Endothelial cell of umbilical vein (primary cell): ENCODE measurements at regions not wholly inside any gene's neighbourhood (a gene's known extent, or its start where the extent isn't known, plus 50 kb on each side); places are given as distances from the start of the nearest gene placed in this dataset.

Experiments used
- BruUV-seq: library from RNA; stranded (reverse); fragments of 400-500 nt; replicated peaks from 2 replicates; lab custom pipeline; 2021; lab: Mats Ljungman, UMichigan
- CTCF ChIA-PET: fragments of 300-600, 350-600 bp; sonication (Branson Sonifier 250); formaldehyde crosslinking; loops from one replicate; lab custom pipeline; 2021; ENCODE audit warnings: antibody characterized with exemption, inconsistent platforms; lab: Charles Lee
- POLR2A ChIA-PET: fragments of 300-600, 350-600 bp; sonication (Branson Sonifier 250); formaldehyde crosslinking; loops from one replicate; lab custom pipeline; 2021; ENCODE audit warnings: antibody characterized with exemption, inconsistent platforms; lab: Charles Lee
- DNase-seq: peaks from one replicate; pipeline ENCODE4 v3.0.0-alpha.2; 2011; ENCODE audit warnings: low read depth, low spot score
- FAIRE-seq: peaks from 2 replicates; lab custom pipeline; 2011; peaks lifted over from hg19 to GRCh38; lab: Jason Lieb, UNC
- H2AFZ ChIP-seq: 2 replicates; pipeline ENCODE4 v1.6.0; 2012; ENCODE audit warnings: low read depth, low read length, control low read depth, inconsistent platforms
- H3K27ac ChIP-seq: 2 replicates; pipeline ENCODE4 v1.5.1; 2011; ENCODE audit warnings: low read depth, mild to moderate bottlenecking, control low read depth, low read length, moderate library complexity; ENCODE audit not compliant: insufficient read depth
- H3K27me3 ChIP-seq, 2 experiments: 2 replicates each; pipeline versions ENCODE4 v1.6.0 to v1.6.1; 2011; ENCODE audit warnings: low read length in 2 of 2, mixed read lengths in 1 of 2; ENCODE audit not compliant: control insufficient read depth in 2 of 2, insufficient read depth in 2 of 2
- H3K36me3 ChIP-seq, 2 experiments: 2 replicates in 1 of 2; 3 replicates in 1 of 2; pipeline ENCODE4 v1.5.1; 2011; ENCODE audit warnings: low read length in 2 of 2, mild to moderate bottlenecking in 1 of 2, moderate library complexity in 1 of 2; ENCODE audit not compliant: control insufficient read depth in 2 of 2, insufficient read depth in 2 of 2; ENCODE audit errors: extremely low read depth in 1 of 2
- H3K4me1 ChIP-seq: 3 replicates; pipeline ENCODE4 v1.5.1; 2011; ENCODE audit warnings: mild to moderate bottlenecking, low read length; ENCODE audit not compliant: control insufficient read depth, insufficient read depth; ENCODE audit errors: extremely low read depth
- H3K4me2 ChIP-seq: 2 replicates; pipeline ENCODE4 v1.6.1; 2011; ENCODE audit warnings: low read length, control low read depth, mixed read lengths; ENCODE audit not compliant: insufficient read depth
- H3K4me3 ChIP-seq, 3 experiments: fragments of 200-600 bp in 1 of 3; sonication (generic), shearing (Covaris generic) in 1 of 3; replicated peaks in 1 of 3; 2 replicates each; pipeline ENCODE4 v1.5.1; 2011 to 2016; ENCODE audit warnings: control low read depth in 3 of 3, low read length in 3 of 3, mild to moderate bottlenecking in 2 of 3, inconsistent platforms in 1 of 3, low read depth in 1 of 3, moderate library complexity in 1 of 3; ENCODE audit not compliant: insufficient read depth in 1 of 3
- H3K79me2 ChIP-seq: 2 replicates; pipeline ENCODE4 v1.6.0; 2012; ENCODE audit warnings: low read length, inconsistent platforms; ENCODE audit not compliant: control insufficient read depth, insufficient read depth
- H3K9ac ChIP-seq: replicated peaks from 2 replicates; pipeline ENCODE3; 2011; ENCODE audit warnings: low read length, control low read depth; ENCODE audit not compliant: insufficient read depth; ENCODE audit errors: extremely low read depth
- H3K9me1 ChIP-seq: replicated peaks from 3 replicates; pipeline ENCODE4 v1.6.0; 2011; ENCODE audit warnings: mild to moderate bottlenecking, low read length; ENCODE audit not compliant: control insufficient read depth, insufficient read depth; ENCODE audit errors: extremely low read depth
- H3K9me3 ChIP-seq: replicated peaks from 2 replicates; pipeline ENCODE4 v1.5.1; 2012; ENCODE audit warnings: low read length, inconsistent platforms; ENCODE audit not compliant: control insufficient read depth, insufficient read depth
- H4K20me1 ChIP-seq: replicated peaks from 2 replicates; pipeline ENCODE3; 2011; ENCODE audit warnings: mild to moderate bottlenecking, low read length; ENCODE audit not compliant: control insufficient read depth, insufficient read depth; ENCODE audit errors: extremely low read depth
- EZH2 ChIP-seq: IDR thresholded peaks from 2 replicates; pipeline ENCODE4 v1.6.1; 2012; ENCODE audit warnings: borderline replicate concordance, low read depth, mild to moderate bottlenecking, moderate library complexity, low read length, inconsistent platforms; ENCODE audit not compliant: severe bottlenecking
- FOS ChIP-seq: IDR thresholded peaks from 2 replicates; pipeline ENCODE4 v1.6.1; 2011; ENCODE audit warnings: mild to moderate bottlenecking, low read length, moderate library complexity, borderline replicate concordance; ENCODE audit not compliant: insufficient read depth
- GATA2 ChIP-seq: IDR thresholded peaks from 2 replicates; pipeline ENCODE4 v1.7.0; 2011; ENCODE audit warnings: low read depth, mild to moderate bottlenecking, moderate library complexity, mixed read lengths, low read length; ENCODE audit not compliant: insufficient read length, insufficient read depth
- JUN ChIP-seq: IDR thresholded peaks from 2 replicates; pipeline ENCODE4 v1.6.1; 2011; ENCODE audit warnings: borderline replicate concordance, low read depth; ENCODE audit not compliant: insufficient read length, insufficient read depth
- MYC ChIP-seq: IDR thresholded peaks from one replicate; pipeline ENCODE4 v1.6.1; 2011; ENCODE audit warnings: mild to moderate bottlenecking, low read depth, low read length
- POLR2A ChIP-seq: IDR thresholded peaks from 2 replicates; pipeline ENCODE4 v1.6.1; 2012; ENCODE audit warnings: low read depth, mild to moderate bottlenecking, control low read depth, low read length
- POLR2AphosphoS5 ChIP-seq: IDR thresholded peaks from 2 replicates; pipeline ENCODE4 v1.6.1; 2012; ENCODE audit warnings: low read depth, mild to moderate bottlenecking, control low read depth, low read length, moderate library complexity; ENCODE audit not compliant: insufficient read depth
- dilution Hi-C: fragments of 300-500 bp; cut with MboI; formaldehyde crosslinking; loops from one replicate; pipeline ENCODE4 v1.15.0; 2019; ENCODE audit warnings: low sequenced_read_pairs; ENCODE audit not compliant: extremely low pct_ligation_motif_present
- intact Hi-C: fragments of 100-400 bp; cut with micrococcal nuclease; formaldehyde crosslinking; loops from one replicate; pipeline ENCODE4 v1.10.0; 2022
- TF ChIP-seq, protein P1 (sequence below): IDR thresholded peaks from 2 replicates; pipeline ENCODE4 v1.6.1; 2011; ENCODE audit not compliant: insufficient read depth, insufficient read length
- TF ChIP-seq, protein P2 (sequence below), 2 donors: IDR thresholded peaks; 1 replicate in 1 of 2; 2 replicates in 1 of 2; pipeline ENCODE4 v1.5.1; 2011; ENCODE audit warnings: low read length in 2 of 2, mild to moderate bottlenecking in 2 of 2, moderate library complexity in 2 of 2, control low read depth in 1 of 2, inconsistent platforms in 1 of 2, low read depth in 1 of 2; ENCODE audit not compliant: insufficient read depth in 1 of 2; ENCODE audit errors: extremely low read depth in 1 of 2

DNA sequence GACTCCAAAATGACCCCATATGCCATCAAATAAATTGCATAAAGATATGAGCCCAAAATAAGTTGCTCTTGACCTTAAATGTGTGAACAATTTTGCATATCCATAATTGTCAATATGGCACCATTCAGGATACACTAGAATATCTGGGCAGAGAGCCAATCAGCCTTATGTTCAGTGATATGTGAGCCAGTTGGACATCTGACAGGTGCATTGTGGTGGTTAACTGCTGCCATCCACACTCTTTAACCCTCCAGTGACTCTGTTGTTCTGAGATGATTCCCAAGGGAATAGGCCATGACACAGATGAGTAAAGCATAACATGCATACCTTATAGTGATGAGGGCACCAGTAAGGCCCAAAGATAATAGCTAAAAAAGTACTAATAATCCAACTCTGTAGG is 500.1 kb downstream of the PCDH18 start:
- Histone ChIP-seq H3K9ac (no peak overlapping the region), H3K4me1 (no peaks in the 10 kb centered on the region), H3K27ac (no peak overlapping the region), H3K9me1 (no peaks in the 10 kb centered on the region), H3K4me3 (no peak overlapping the region), H2AFZ (no peak overlapping the region), H3K36me3 (no peaks in the 10 kb centered on the region), H3K4me2 (no peak overlapping the region), H3K27me3 (no peaks in the 10 kb centered on the region), H4K20me1 (no peaks in the 10 kb centered on the region), H3K9me3 (no peaks in the 10 kb centered on the region), H3K79me2 (no peaks in the 10 kb centered on the region)
- dilution Hi-C loops = no loop called here
- no peak for FAIRE-seq
- TF ChIP-seq EZH2 = no peak
- no peak for TF ChIP-seq GATA2
- TF ChIP-seq FOS = no peak
- TF ChIP-seq POLR2A = no peak
- no peak for TF ChIP-seq MYC
- TF ChIP-seq, protein P1, sequence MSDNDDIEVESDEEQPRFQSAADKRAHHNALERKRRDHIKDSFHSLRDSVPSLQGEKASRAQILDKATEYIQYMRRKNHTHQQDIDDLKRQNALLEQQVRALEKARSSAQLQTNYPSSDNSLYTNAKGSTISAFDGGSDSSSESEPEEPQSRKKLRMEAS = no peak
- TF ChIP-seq, protein P2, sequence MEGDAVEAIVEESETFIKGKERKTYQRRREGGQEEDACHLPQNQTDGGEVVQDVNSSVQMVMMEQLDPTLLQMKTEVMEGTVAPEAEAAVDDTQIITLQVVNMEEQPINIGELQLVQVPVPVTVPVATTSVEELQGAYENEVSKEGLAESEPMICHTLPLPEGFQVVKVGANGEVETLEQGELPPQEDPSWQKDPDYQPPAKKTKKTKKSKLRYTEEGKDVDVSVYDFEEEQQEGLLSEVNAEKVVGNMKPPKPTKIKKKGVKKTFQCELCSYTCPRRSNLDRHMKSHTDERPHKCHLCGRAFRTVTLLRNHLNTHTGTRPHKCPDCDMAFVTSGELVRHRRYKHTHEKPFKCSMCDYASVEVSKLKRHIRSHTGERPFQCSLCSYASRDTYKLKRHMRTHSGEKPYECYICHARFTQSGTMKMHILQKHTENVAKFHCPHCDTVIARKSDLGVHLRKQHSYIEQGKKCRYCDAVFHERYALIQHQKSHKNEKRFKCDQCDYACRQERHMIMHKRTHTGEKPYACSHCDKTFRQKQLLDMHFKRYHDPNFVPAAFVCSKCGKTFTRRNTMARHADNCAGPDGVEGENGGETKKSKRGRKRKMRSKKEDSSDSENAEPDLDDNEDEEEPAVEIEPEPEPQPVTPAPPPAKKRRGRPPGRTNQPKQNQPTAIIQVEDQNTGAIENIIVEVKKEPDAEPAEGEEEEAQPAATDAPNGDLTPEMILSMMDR (IDR thresholded peaks at IDR 0.05; ENCODE audit: extremely low read depth in 1 of 2, insufficient read depth in 1 of 2, low read depth in 1 of 2, low read length in 2 of 2) = no peak
- no peak for TF ChIP-seq JUN
- TF ChIP-seq POLR2AphosphoS5 = no peak
- no peak for DNase-seq
- intact Hi-C loops = no loop called here
- POLR2A ChIA-PET = no interaction called here
- no TSS peak for BruUV-seq
- CTCF ChIA-PET = no interaction called here
